Testis (tissue), 2 donors: ENCODE measurements at regions not wholly inside any gene's neighbourhood (a gene's known extent, or its start where the extent isn't known, plus 50 kb on each side); places are given as distances from the start of the nearest gene placed in this dataset.

Experiments used
- CTCF ChIP-seq, 3 experiments: fragments of 450-650 bp in 2 of 3; fragments of 200-600 bp in 1 of 3; sonication (generic) in 1 of 3; IDR thresholded peaks; one replicate each; pipeline ENCODE4 v1.5.1; 2016 to 2019; ENCODE audit warnings: antibody characterized with exemption in 3 of 3, mild to moderate bottlenecking in 2 of 3, moderate library complexity in 1 of 3
- POLR2A ChIP-seq: fragments of 450-650 bp; IDR thresholded peaks from one replicate; pipeline ENCODE4 v1.6.1; 2017; ENCODE audit warnings: antibody characterized with exemption, mild to moderate bottlenecking, moderate library complexity

GRCh38 chr21:28454564-28455252 lies 538.0 kb downstream of the LTN1 start:
- TF ChIP-seq POLR2A (no peak), CTCF (IDR thresholded peaks at IDR 0.05) (no peak)
